ENCODE measurements at regions not wholly inside any gene's neighbourhood (a gene's known extent, or its start where the extent isn't known, plus 50 kb on each side); places are given as distances from the start of the nearest gene placed in this dataset.

DNA sequence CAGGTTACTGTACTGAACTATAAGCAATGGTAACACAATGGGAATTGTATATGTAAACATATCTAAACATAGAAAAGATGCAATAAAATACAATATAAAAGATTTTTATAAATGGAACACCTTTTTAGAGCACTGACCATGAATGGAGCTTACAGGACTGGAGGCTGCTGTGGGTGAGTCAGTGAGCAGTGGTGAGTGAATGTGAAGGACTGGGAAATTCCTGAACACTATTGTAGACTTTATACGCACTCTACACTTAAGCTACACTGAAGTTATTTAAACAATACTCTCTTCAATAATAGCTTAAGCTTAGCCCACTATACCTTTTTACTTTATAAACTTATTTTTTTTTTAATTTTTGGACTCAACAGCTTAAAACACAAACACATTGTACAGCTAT lies 313.5 kb downstream of the KCNC2 start:
- intact Hi-C loops (cut with DNase I), result no loop called here
- Histone ChIP-seq H3K4me1 (no peaks in the 10 kb centered on the region), H3K36me3 (no peaks in the 10 kb centered on the region), H3K27ac (no peak overlapping the region), H3K27me3 (no peaks in the 10 kb centered on the region), H3K4me3 (no peak overlapping the region), H3K9me3 (no peaks in the 10 kb centered on the region)
- TF ChIP-seq, protein P1, sequence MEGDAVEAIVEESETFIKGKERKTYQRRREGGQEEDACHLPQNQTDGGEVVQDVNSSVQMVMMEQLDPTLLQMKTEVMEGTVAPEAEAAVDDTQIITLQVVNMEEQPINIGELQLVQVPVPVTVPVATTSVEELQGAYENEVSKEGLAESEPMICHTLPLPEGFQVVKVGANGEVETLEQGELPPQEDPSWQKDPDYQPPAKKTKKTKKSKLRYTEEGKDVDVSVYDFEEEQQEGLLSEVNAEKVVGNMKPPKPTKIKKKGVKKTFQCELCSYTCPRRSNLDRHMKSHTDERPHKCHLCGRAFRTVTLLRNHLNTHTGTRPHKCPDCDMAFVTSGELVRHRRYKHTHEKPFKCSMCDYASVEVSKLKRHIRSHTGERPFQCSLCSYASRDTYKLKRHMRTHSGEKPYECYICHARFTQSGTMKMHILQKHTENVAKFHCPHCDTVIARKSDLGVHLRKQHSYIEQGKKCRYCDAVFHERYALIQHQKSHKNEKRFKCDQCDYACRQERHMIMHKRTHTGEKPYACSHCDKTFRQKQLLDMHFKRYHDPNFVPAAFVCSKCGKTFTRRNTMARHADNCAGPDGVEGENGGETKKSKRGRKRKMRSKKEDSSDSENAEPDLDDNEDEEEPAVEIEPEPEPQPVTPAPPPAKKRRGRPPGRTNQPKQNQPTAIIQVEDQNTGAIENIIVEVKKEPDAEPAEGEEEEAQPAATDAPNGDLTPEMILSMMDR (IDR thresholded peaks at IDR 0.05), result no peak
- DNase-seq (ENCODE audit: low spot score in 2 of 2), result no peak

DNA sequence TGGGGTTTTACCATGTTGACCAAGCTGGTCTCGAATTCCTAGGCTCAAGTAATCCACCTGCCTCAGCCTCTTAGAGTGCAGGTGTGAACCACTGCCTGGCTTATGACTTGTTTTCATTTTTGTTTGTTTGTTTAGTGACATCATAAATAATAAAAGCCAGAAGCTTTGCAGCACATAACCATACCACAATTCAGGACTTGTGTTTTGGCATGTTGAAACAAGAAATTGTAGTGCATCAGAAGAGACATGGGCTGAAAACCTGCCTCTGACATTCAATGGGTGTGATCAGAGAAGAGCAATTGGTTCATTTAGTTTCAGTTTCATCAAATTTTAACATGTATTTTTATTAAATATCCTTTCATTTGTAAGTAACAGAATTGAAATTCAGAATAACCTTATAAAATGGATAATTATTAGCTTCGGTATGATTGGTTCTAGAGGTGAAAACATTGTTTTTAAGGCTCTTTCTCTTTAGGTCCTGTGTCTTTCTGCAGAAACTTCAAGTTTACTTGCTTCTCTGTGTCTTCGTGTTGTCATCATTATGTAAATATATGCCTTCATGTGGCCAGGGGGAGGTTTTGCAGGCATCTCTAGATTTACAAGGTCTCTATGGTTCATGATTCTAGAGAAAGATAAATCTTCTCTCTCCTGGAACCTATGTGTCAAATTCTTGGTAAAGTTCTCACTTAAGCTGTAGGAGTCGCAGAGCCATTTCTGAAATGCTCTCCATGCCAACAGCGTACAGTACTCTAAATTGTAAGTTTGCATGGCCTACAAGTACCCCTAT lies 312.0 kb downstream of the KCNC2 start:
- TF ChIP-seq, protein P1 (IDR thresholded peaks at IDR 0.05), result no peak
- Histone ChIP-seq H3K27ac (no peak overlapping the region), H3K36me3 (no peaks in the 10 kb centered on the region), H3K27me3 (no peaks in the 10 kb centered on the region), H3K4me3 (no peak overlapping the region), H3K9me3 (no peaks in the 10 kb centered on the region), H3K4me1 (no peaks in the 10 kb centered on the region)
- intact Hi-C loops (cut with DNase I), result no loop called here
- no peak for DNase-seq (ENCODE audit: low spot score in 2 of 2)

DNA sequence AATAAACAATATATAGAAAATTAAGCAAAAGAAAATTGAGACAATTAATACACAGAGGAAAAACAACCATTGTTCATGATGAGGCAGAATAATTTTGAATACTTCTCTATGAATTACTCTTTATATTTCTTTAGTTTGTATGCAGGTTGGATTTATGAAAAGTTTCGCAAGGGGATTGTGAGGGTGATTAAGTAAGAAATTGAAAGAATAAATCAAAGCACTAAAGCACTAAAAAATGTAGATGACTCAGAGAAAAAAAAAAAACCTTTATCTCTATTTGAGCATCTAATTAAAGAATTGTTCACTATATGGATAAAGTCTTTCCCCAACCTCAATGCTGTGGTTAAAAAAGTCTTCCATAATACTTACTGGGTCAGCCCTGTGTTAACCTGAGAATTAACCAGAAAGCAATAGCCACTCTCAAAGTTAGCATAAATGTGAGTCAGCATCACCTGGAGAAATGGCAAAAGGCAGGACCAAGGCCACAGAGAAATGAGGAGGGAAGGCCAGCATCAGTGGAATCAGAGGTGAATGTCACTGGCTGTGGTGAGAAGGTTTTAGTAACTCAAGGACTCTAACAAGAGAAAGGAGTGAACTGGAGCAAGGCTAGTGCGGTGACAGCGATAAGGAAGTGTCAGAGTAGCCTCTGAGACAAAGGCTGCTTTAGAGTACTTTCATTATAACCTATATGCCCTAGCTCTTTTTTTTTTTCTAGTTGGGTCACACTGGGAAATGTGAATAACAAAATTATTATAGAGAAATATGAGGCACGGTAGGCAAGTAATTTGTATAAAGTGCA lies 310.4 kb downstream of the KCNC2 start:
- Histone ChIP-seq H3K4me3 (no peak overlapping the region), H3K36me3 (no peaks in the 10 kb centered on the region), H3K4me1 (no peaks in the 10 kb centered on the region), H3K27ac (no peak overlapping the region), H3K9me3 (no peaks in the 10 kb centered on the region), H3K27me3 (no peaks in the 10 kb centered on the region)
- intact Hi-C loops (cut with DNase I), result no loop called here
- DNase-seq (ENCODE audit: low spot score in 2 of 2), result no peak
- TF ChIP-seq, protein P1 (IDR thresholded peaks at IDR 0.05), result no peak

DNA sequence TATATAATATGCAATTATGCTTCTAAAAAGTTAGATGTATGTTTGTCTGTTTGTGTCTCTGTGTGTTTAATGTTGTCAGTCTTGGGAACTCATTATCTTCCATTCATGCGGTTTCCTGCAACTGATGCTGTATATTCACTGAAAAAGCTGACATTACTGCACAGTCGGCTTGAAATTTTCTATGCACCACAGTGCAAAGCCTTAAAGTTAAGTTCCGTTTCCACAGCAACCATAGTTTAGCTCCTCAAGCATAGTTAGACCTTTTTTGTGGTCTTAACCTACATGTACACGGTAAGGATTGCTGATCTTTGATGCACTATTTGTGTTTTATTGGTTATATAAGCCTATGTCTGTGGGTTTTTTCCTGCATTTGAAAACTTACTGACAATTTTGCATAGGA lies 309.4 kb downstream of the KCNC2 start:
- Histone ChIP-seq H3K27me3 (no peaks in the 10 kb centered on the region), H3K36me3 (no peaks in the 10 kb centered on the region), H3K4me3 (no peak overlapping the region), H3K4me1 (no peaks in the 10 kb centered on the region), H3K27ac (no peak overlapping the region), H3K9me3 (no peaks in the 10 kb centered on the region)
- intact Hi-C loops (cut with DNase I), result no loop called here
- TF ChIP-seq, protein P1 (IDR thresholded peaks at IDR 0.05), result no peak
- DNase-seq (ENCODE audit: low spot score in 2 of 2), result no peak

DNA sequence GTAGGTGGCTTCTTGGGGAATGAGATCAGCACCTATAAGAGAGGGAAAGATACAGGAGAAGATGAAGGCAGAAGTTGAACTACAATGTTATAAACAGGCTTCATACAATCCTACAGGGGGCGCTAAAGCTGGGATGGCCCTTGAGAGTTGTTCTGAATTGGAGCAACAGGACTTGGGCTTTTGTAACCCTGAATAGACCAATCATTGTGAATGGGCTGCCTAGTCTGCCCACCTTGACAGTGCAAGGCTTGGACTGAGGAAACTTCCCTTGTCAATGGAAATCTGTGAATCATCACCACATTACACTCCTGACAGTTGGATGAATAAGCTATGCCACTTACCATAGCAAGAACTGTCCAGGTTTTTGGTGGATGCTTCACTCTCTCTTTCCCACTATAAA lies 306.1 kb downstream of the KCNC2 start:
- no peaks in the 10 kb centered on the region for H3K27me3 ChIP-seq
- no peaks in the 10 kb centered on the region for H3K36me3 ChIP-seq
- no peaks in the 10 kb centered on the region for H3K9me3 ChIP-seq
- no peak overlapping the region for H3K4me3 ChIP-seq
- intact Hi-C loops (cut with DNase I), result no loop called here
- H3K27ac ChIP-seq, result no peak overlapping the region
- TF ChIP-seq, protein P1 (IDR thresholded peaks at IDR 0.05), result no peak
- DNase-seq (ENCODE audit: low spot score in 2 of 2), result no peak
- no peaks in the 10 kb centered on the region for H3K4me1 ChIP-seq

Data from ascending aorta (tissue), 2 donors.